ENCODE measurements at regions not wholly inside any gene's neighbourhood (a gene's known extent, or its start where the extent isn't known, plus 50 kb on each side); places are given as distances from the start of the nearest gene placed in this dataset.

DNA sequence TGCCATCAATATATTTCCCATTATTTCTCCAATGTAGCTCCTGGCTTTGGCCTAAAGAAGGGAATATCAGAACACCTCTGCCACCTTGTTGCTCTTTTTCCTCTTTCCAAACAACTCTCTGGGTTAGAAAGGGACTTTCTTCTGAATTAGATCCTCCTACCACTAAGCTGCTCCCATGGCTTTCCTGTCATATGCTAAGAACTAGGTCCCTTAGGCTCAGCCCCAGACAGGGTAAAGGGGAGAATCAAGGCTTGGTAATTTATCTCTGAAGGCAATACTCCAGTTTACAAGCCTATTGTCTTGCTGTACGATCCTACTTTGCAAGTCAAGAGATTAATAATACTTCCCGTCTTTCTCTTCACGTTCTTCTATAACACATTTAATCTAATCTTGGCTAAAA, 373.2 kb upstream of the DAB1 start (continued):
- TF ChIP-seq, protein P1, sequence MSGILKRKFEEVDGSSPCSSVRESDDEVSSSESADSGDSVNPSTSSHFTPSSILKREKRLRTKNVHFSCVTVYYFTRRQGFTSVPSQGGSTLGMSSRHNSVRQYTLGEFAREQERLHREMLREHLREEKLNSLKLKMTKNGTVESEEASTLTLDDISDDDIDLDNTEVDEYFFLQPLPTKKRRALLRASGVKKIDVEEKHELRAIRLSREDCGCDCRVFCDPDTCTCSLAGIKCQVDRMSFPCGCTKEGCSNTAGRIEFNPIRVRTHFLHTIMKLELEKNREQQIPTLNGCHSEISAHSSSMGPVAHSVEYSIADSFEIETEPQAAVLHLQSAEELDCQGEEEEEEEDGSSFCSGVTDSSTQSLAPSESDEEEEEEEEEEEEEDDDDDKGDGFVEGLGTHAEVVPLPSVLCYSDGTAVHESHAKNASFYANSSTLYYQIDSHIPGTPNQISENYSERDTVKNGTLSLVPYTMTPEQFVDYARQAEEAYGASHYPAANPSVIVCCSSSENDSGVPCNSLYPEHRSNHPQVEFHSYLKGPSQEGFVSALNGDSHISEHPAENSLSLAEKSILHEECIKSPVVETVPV (CRISPR knock-in tag; IDR thresholded peaks at IDR 0.05) = no peak
- no peak for TF ChIP-seq ZNF70 (CRISPR knock-in tag; IDR thresholded peaks at IDR 0.05)

DNA sequence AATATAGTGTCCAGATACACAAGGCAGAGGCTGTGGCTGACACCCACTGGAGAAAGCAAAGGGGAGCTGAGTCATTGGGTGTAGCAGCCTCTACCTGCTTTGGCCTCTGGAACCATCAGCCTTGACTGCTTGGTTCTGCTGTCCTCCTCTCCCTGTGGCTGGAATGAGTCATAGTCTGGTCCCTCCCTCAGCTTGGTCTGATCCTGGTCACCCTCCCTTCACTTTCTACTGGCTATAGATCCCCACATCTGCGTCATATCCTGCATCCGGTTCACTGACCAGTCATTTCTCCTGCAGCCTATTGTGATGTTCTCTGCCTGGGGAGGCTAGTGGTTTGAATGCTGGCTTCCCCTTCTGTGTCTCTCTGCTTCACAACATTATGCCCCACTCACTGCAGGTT, 372.8 kb upstream of the DAB1 start:
- no peak for TF ChIP-seq ZNF70 (CRISPR knock-in tag; IDR thresholded peaks at IDR 0.05)
- TF ChIP-seq, protein P2, sequence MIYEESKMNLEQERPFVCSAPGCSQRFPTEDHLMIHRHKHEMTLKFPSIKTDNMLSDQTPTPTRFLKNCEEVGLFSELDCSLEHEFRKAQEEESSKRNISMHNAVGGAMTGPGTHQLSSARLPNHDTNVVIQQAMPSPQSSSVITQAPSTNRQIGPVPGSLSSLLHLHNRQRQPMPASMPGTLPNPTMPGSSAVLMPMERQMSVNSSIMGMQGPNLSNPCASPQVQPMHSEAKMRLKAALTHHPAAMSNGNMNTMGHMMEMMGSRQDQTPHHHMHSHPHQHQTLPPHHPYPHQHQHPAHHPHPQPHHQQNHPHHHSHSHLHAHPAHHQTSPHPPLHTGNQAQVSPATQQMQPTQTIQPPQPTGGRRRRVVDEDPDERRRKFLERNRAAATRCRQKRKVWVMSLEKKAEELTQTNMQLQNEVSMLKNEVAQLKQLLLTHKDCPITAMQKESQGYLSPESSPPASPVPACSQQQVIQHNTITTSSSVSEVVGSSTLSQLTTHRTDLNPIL (CRISPR knock-in tag; IDR thresholded peaks at IDR 0.05; ENCODE audit: low read depth) = no peak
- TF ChIP-seq BACH2 (CRISPR knock-in tag; IDR thresholded peaks at IDR 0.05; ENCODE audit: borderline replicate concordance) = no peak
- TF ChIP-seq, protein P3, sequence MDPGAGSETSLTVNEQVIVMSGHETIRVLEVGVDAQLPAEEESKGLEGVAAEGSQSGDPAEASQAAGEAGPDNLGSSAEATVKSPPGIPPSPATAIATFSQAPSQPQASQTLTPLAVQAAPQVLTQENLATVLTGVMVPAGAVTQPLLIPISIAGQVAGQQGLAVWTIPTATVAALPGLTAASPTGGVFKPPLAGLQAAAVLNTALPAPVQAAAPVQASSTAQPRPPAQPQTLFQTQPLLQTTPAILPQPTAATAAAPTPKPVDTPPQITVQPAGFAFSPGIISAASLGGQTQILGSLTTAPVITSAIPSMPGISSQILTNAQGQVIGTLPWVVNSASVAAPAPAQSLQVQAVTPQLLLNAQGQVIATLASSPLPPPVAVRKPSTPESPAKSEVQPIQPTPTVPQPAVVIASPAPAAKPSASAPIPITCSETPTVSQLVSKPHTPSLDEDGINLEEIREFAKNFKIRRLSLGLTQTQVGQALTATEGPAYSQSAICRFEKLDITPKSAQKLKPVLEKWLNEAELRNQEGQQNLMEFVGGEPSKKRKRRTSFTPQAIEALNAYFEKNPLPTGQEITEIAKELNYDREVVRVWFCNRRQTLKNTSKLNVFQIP (CRISPR knock-in tag; IDR thresholded peaks at IDR 0.05; ENCODE audit: borderline replicate concordance, low read depth) = no peak
- TF ChIP-seq RARB (CRISPR knock-in tag; IDR thresholded peaks at IDR 0.05) = no peak
- TF ChIP-seq, protein P4, sequence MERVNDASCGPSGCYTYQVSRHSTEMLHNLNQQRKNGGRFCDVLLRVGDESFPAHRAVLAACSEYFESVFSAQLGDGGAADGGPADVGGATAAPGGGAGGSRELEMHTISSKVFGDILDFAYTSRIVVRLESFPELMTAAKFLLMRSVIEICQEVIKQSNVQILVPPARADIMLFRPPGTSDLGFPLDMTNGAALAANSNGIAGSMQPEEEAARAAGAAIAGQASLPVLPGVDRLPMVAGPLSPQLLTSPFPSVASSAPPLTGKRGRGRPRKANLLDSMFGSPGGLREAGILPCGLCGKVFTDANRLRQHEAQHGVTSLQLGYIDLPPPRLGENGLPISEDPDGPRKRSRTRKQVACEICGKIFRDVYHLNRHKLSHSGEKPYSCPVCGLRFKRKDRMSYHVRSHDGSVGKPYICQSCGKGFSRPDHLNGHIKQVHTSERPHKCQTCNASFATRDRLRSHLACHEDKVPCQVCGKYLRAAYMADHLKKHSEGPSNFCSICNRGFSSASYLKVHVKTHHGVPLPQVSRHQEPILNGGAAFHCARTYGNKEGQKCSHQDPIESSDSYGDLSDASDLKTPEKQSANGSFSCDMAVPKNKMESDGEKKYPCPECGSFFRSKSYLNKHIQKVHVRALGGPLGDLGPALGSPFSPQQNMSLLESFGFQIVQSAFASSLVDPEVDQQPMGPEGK (CRISPR knock-in tag; IDR thresholded peaks at IDR 0.05; ENCODE audit: borderline replicate concordance) = no peak
- TF ChIP-seq ZFP3 (CRISPR knock-in tag; IDR thresholded peaks at IDR 0.05) = no peak
- ATAC-seq = peak; percentile 44

DNA sequence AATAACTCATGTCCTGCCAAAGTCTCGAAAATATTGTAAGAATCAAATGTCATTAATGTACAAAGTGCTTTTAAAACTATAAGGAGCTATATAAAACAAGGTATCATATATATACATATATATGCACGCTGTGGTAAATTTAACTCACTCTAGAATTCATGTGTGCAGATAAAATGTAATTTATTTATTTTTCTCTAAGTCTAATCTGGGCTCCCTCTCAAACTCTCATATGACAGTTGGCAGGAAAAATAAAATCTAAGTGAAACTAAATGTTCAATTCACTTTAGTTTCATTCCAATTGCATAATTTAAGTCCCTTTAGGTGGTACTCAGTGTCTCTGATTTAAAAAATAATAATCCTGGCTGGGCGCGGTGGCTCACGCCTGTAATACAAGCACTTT, 372.0 kb upstream of the DAB1 start:
- no peak for ATAC-seq
- TF ChIP-seq, protein P3 (CRISPR knock-in tag; IDR thresholded peaks at IDR 0.05; ENCODE audit: borderline replicate concordance, low read depth) = no peak
- no peak for TF ChIP-seq ZFP30 (CRISPR knock-in tag; IDR thresholded peaks at IDR 0.05)
- no peak for TF ChIP-seq TCF4 (CRISPR knock-in tag; IDR thresholded peaks at IDR 0.05; ENCODE audit: borderline replicate concordance)
- no peak for TF ChIP-seq ZC3H10 (CRISPR knock-in tag; IDR thresholded peaks at IDR 0.05)
- no peak for TF ChIP-seq ISL1 (CRISPR knock-in tag; IDR thresholded peaks at IDR 0.05)
- TF ChIP-seq, protein P2 (CRISPR knock-in tag; IDR thresholded peaks at IDR 0.05; ENCODE audit: low read depth) = no peak
- TF ChIP-seq, protein P5, sequence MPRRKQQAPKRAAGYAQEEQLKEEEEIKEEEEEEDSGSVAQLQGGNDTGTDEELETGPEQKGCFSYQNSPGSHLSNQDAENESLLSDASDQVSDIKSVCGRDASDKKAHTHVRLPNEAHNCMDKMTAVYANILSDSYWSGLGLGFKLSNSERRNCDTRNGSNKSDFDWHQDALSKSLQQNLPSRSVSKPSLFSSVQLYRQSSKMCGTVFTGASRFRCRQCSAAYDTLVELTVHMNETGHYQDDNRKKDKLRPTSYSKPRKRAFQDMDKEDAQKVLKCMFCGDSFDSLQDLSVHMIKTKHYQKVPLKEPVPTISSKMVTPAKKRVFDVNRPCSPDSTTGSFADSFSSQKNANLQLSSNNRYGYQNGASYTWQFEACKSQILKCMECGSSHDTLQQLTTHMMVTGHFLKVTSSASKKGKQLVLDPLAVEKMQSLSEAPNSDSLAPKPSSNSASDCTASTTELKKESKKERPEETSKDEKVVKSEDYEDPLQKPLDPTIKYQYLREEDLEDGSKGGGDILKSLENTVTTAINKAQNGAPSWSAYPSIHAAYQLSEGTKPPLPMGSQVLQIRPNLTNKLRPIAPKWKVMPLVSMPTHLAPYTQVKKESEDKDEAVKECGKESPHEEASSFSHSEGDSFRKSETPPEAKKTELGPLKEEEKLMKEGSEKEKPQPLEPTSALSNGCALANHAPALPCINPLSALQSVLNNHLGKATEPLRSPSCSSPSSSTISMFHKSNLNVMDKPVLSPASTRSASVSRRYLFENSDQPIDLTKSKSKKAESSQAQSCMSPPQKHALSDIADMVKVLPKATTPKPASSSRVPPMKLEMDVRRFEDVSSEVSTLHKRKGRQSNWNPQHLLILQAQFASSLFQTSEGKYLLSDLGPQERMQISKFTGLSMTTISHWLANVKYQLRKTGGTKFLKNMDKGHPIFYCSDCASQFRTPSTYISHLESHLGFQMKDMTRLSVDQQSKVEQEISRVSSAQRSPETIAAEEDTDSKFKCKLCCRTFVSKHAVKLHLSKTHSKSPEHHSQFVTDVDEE (CRISPR knock-in tag; IDR thresholded peaks at IDR 0.05) = no peak
- TF ChIP-seq ZNF8 (CRISPR knock-in tag; IDR thresholded peaks at IDR 0.05) = no peak
- TF ChIP-seq SNAI2 (CRISPR knock-in tag; IDR thresholded peaks at IDR 0.05) = no peak
- TF ChIP-seq PPARA (CRISPR knock-in tag; IDR thresholded peaks at IDR 0.05; ENCODE audit: borderline replicate concordance) = no peak
- TF ChIP-seq, protein P4 (CRISPR knock-in tag; IDR thresholded peaks at IDR 0.05; ENCODE audit: borderline replicate concordance) = no peak
- TF ChIP-seq ZNF565 (CRISPR knock-in tag; conservative IDR thresholded peaks at IDR 0.05; ENCODE audit: low read depth) = no peak
